GM12891 (cell line): ENCODE measurements at regions not wholly inside any gene's neighbourhood (a gene's known extent, or its start where the extent isn't known, plus 50 kb on each side); places are given as distances from the start of the nearest gene placed in this dataset.

Source experiments
- PAX5 ChIP-seq: IDR thresholded peaks from 2 replicates; pipeline ENCODE4 v1.6.1; 2011; ENCODE audit warnings: low read length, moderate library complexity, mild to moderate bottlenecking; ENCODE audit not compliant: insufficient read depth, severe bottlenecking
- POLR2A ChIP-seq: IDR thresholded peaks from 2 replicates; pipeline ENCODE4 v1.6.1; 2011; ENCODE audit warnings: low read depth, low read length, control low read depth
- POLR2AphosphoS5 ChIP-seq: IDR thresholded peaks from 2 replicates; pipeline ENCODE4 v1.6.1; 2011; ENCODE audit warnings: low read depth, low read length, control low read depth
- TAF1 ChIP-seq: IDR thresholded peaks from 2 replicates; pipeline ENCODE4 v1.6.1; 2011; ENCODE audit warnings: low read depth, low read length, control low read depth

DNA sequence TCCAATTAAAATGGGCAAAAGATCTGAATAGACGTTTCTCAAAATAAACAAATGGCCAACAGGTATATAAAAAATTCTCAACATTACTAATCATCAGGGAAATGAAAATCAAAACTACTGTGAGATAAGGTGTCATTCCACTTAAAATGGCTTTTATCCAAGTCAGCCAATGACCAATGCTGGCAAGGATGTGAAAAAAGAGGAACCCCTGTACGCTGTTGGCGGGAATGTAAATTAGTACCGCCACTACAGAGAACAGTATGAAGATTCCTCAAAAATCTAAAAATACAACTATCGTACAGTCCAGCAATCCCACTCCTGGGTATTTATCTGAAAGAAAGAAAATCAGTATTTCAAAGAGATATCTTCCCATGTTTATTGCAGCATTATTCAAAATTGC is 176.9 kb upstream of the STT3B start:
- TF ChIP-seq PAX5 (no peak), POLR2A (no peak), POLR2AphosphoS5 (no peak), TAF1 (no peak)
